HG03565 (cell line): ENCODE measurements at regions not wholly inside any gene's neighbourhood (a gene's known extent, or its start where the extent isn't known, plus 50 kb on each side); places are given as distances from the start of the nearest gene placed in this dataset.
"Not testable (repeated sequence)": the region's sequence is repeated elsewhere in the genome, so short reads cannot be mapped to it uniquely, and the experiment has no call there.

Experiments
- ATAC-seq: cut with Tn5 transposase; IDR thresholded peaks from one replicate; pipeline ENCODE4 v1.9.1; 2021; ENCODE audit warnings: mild to moderate bottlenecking, moderate library complexity; ENCODE audit not compliant: unreplicated experiment

- ATAC-seq = not testable (repeated sequence)
Measured at GRCh38 chr17:15858082-15858481, 86.8 kb upstream of the ADORA2B start.

DNA sequence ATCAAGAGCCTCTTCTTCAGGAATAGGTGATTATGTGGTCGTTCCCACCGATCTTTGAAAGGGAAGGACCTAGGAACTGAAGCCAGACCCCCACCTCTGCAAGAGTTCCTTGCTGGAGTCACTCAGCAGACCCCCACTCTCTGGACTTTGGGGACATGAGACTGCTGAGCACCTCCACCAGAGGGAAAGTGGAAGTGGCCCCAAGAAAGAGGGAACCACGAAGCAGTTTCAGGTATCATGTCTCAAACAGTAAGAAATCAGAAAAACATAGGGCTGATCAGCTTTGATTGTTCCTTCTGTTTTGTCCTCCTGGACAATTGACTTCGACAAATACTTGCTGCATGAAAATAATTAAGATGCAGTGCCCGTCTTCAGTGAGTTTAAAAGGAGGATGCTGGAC is 84.2 kb upstream of the ADORA2B start:
- ATAC-seq = not testable (repeated sequence)

GRCh38 chr17:15864061-15864460 is 80.9 kb upstream of the ADORA2B start:
- not testable (repeated sequence) for ATAC-seq

- ATAC-seq = not testable (repeated sequence)
Measured at GRCh38 chr17:15864472-15864871, 80.5 kb upstream of the ADORA2B start.

- ATAC-seq = not testable (repeated sequence)
Measured at GRCh38 chr17:15866015-15866414, 78.9 kb upstream of the ADORA2B start.

DNA sequence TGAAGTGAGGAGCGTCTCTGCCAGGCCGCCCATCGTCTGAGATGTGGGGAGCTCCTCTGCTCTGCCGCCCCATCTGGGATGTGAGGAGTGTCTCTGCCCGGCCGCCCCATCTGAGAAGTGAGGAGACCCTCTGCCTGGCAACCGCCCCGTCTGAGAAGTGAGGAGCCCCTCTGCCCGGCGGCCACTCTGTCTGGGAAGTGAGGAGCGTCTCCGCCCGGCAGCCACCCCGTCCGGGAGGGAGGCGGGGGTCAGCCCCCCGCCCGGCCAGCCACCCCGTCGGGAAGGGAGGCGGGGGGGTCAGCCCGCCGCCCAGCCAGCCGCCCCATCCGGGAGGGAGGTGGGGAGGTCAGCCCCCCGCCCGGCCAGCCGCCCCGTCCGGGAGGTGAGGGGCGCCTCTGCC is 77.6 kb upstream of the ADORA2B start:
- ATAC-seq = not testable (repeated sequence)

- ATAC-seq = not testable (repeated sequence)
Measured at GRCh38 chr17:15869868-15870267, 75.1 kb upstream of the ADORA2B start.

DNA sequence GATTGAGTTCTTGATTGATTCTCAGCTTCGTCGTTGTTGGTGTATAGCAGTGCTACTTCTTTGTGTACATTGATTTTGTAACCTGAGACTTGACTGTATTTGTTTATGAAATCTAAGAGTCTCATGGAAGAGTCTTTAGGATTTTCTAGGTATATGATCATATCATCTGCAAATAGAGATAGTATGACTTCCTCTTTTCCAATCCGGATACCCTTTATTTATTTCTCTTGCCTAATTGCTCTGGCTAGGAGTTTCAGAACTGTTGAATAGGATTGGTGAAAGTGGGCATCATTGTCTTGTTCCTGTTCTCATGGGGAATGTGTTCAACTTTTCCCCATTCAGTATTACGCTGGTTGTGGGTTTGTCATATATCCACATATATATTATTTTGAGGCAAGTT is 72.3 kb upstream of the ADORA2B start:
- not testable (repeated sequence) for ATAC-seq

DNA sequence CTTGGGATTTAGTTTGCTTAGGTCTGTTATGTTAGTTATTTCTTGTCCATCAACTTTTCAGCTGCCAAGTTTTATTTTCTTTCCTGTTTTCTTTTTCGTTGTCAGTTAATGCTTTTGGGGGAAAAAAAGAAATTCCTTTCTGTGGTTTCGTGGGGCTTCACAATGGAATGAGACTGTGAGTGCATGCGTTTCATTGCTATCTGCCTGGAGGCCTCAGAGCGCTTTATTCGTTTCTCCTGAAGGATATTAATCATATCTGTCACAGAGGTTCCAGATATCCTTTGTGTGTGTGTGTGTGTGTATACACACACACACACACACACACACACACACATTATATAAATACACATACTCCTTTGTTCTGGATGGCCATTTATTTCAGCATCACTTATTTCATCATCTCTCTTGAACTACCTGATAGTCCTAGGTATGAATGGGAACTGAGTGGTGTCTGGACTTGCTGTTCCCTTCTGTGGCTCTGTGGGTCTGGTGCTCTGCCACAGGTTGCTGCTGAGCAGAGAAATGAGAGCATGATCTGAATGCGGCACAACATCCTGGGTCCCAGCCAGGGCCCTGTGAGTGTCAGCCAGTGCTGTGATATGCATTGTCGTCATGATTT is 66.9 kb upstream of the ADORA2B start:
- ATAC-seq = not testable (repeated sequence)

GRCh38 chr17:15882058-15882720 is 62.7 kb upstream of the ADORA2B start:
- no peak for ATAC-seq

DNA sequence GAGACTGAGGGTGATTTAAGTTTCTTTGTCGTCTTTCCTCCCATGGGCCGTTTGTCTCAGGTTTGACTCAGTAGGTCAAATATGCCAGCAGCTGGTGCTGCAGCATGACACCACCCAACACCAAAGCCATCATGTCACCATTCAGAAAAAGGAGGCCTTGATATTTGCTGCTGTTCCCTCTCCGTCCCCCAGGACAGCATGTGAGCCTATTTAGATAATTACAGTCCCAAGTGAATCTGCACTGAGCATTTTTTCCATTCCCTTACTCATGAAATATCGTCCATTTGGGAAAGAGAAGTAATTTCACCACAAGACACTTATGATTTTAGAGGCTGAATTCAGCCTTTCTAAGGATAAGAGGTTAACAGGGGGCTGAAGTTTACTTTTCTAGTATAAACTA is 62.2 kb upstream of the ADORA2B start:
- no peak for ATAC-seq

- ATAC-seq = no peak
Measured at GRCh38 chr17:15883617-15884111, 61.3 kb upstream of the ADORA2B start.

DNA sequence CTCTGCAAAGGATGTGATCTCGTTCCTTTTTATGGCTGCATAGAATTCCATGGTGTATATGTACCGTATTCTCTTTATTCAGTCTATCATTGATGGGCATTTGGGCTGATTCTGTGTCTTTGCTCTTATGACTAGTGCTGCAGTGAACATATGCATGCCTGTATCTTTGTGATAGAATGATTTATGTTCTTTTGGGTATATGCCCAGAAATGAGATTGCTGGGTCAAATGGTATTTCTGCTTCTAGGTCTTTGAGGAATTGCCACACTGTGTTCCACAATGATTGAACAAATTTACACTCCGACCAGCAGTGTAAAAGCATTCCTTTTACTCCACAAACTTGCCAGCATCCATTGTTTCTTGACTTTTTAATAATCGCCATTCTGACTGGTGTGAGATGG is 60.2 kb upstream of the ADORA2B start:
- ATAC-seq = no peak

GRCh38 chr17:15885770-15886169 is 59.2 kb upstream of the ADORA2B start:
- ATAC-seq = no peak

DNA sequence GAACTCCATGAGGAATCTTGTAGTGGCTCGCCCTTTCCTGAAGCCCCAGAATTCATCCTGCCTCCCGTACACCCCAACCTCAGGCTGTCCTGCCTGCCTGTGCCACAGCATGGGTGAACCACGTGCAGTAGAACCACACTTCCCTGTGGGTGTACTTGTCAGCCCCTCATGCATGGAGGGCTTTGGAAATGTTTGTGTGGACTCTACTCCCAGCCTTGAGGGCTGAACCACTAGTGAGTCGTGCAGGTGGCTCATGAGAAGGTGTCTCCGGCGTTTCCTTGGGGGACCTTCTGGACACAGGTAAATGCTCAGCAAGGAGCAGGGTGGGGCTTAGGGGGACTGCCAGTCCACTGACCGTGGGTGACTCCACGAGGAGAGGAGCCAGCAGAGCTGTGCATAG is 58.7 kb upstream of the ADORA2B start:
- ATAC-seq = no peak

DNA sequence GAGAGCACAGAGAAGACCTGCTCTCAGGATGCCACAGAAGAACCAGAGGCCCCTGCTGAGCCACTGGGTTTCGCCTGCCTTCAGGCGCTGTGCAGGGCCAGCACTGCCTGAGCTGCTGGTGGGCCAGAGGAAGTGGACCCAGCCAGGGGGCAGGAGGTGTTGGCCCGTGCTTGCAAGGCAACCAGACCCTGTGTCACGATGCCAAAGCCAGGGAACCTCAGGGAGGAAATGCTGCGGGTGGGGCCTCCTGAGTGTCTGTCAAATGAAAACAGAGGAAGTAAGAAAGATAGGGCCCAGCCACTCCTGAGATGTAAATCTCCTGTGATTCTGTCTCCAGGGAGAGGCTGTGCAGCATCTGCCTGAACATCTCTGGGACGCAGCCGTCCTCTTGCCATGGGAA is 58.1 kb upstream of the ADORA2B start:
- ATAC-seq = no peak

DNA sequence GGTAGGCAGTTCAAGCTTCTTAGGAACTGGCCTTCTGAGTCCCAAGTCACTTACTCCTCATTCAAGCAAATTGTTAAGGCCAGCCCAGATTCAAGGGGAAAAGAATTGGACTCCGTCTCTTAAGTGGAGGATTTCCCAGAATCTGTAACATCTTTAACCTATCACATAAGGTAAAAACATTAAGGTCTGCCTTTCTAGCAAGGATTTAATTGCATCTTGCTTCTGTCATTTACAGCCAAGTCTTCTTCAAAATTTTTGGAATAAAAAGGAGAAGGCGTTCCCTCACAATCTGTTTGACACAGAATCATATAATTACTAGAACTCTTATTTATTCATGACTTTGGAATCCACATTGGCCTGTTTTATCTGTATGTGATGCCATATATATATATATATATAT is 56.5 kb upstream of the ADORA2B start:
- ATAC-seq = no peak

DNA sequence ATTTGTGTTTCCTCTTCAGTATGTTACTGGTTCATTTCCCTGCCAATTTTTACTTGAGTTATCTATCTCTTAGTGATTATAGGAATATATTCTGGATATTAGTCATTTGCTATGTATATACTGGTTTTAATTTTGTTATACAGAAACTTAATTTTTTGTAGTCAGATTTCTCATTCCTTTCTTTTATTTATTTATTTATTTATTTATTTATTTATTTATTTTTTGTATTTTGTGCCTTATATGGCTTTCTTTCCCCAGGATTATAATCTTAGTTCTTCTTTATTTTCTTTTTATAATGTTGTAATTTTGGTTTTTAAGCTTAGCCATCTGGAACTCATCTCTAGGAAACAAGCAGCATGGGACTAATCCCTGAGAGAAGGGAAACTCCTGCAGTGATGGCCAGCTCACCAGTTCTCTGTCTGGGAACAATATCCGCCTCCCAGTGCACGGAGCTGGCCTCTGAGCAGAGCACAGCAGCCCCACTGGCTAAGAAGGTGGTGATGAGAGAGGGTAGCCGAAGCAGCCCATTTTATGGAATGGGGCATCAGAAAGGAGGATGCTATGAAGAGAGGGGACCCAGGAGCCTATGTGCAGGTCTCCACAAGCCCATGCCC is 54.5 kb upstream of the ADORA2B start:
- ATAC-seq = no peak

- no peak for ATAC-seq
Measured at GRCh38 chr17:15891318-15891717, 53.6 kb upstream of the ADORA2B start.

GRCh38 chr17:15892244-15892643 is 52.7 kb upstream of the ADORA2B start:
- ATAC-seq = no peak

- no peak for ATAC-seq
Measured at GRCh38 chr17:15892731-15893657, 51.9 kb upstream of the ADORA2B start.
